ENCODE measurements at regions not wholly inside any gene's neighbourhood (a gene's known extent, or its start where the extent isn't known, plus 50 kb on each side); places are given as distances from the start of the nearest gene placed in this dataset.

GRCh38 chr7:35467456-35467978 is 213.6 kb upstream of the TBX20 start:
- TF ChIP-seq POLR2A (IDR thresholded peaks at IDR 0.05; ENCODE audit: low read length) = no peak
- no peak for TF ChIP-seq GATA1 (IDR thresholded peaks at IDR 0.05; ENCODE audit: low read depth, low read length)
